Neuron (in vitro differentiated cells): ENCODE measurements at regions not wholly inside any gene's neighbourhood (a gene's known extent, or its start where the extent isn't known, plus 50 kb on each side); places are given as distances from the start of the nearest gene placed in this dataset.

Experiments
- H2AFZ ChIP-seq: one replicate; pipeline ENCODE4 v1.6.1; 2013; ENCODE audit warnings: low read depth, mild to moderate bottlenecking, inconsistent platforms, low read length, moderate library complexity
- H3K27me3 ChIP-seq: one replicate; pipeline ENCODE4 v1.6.1; 2013; ENCODE audit warnings: low read length; ENCODE audit not compliant: insufficient read depth
- H3K36me3 ChIP-seq: one replicate; pipeline ENCODE4 v1.6.1; 2013; ENCODE audit warnings: low read length; ENCODE audit not compliant: insufficient read depth
- H3K4me1 ChIP-seq: one replicate; pipeline ENCODE4 v1.6.1; 2013; ENCODE audit warnings: low read length; ENCODE audit not compliant: insufficient read depth
- H3K4me3 ChIP-seq: 2 replicates; pipeline ENCODE4 v1.5.1; 2013; ENCODE audit warnings: mild to moderate bottlenecking, low read length, moderate library complexity
- H3K9me3 ChIP-seq: one replicate; pipeline ENCODE4 v1.6.1; 2013; ENCODE audit warnings: low read length

DNA sequence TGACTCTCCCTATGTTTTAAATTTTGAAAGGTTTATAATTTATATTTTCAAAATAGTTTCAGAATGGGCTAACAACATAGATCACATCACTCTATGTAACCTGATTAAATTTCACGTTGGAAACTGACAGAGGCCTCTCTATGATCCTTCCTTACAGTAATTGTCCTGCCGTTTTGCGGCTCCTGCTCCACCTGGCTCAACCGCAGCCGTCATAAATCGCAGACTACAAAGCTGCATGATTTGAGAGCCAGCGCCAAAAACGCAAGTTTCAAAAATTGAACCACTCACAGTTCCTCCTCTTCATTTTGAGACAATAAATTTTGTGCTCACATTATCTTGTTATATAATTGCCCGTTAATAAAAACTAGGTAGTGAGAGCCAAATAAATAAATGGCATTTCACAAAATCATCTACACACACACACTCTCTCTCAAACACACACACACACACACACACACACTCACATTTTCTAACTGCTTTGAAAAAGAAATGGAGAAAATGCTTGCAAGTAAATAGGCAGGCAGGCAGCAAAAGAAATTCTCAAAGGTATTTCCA lies 263.1 kb upstream of the PSMD7 start:
- no peaks in the 10 kb centered on the region for H3K36me3 ChIP-seq
- no peaks in the 10 kb centered on the region for H3K9me3 ChIP-seq
- no peak overlapping the region for H3K4me3 ChIP-seq
- H3K4me1 ChIP-seq, result peaks cover 60% of the 10 kb centered on the region
- no peak overlapping the region for H2AFZ ChIP-seq
- H3K27me3 ChIP-seq, result no peaks in the 10 kb centered on the region

DNA sequence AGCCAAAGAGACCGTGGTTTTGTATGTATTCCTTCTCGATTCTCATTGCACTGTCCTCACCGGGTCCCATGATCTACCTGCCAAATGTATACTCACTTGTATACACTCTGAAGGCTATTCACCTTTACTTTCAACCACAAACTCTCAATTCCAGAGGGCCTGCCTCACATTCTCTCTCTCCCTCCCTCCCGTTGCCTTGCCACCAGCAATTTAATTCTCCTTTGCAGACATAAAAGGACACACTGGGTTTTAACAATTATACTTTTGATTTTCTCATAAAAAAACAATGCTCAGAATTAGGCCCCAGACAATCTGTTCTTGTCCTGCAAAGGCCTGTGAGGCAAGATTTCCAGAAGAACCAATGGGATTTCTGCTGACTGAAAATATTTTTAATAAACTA lies 265.1 kb upstream of the PSMD7 start:
- no peaks in the 10 kb centered on the region for H3K36me3 ChIP-seq
- H3K9me3 ChIP-seq, result no peaks in the 10 kb centered on the region
- H3K4me1 ChIP-seq, result peaks cover 59% of the 10 kb centered on the region
- H2AFZ ChIP-seq, result no peak overlapping the region
- no peaks in the 10 kb centered on the region for H3K27me3 ChIP-seq
- no peak overlapping the region for H3K4me3 ChIP-seq

DNA sequence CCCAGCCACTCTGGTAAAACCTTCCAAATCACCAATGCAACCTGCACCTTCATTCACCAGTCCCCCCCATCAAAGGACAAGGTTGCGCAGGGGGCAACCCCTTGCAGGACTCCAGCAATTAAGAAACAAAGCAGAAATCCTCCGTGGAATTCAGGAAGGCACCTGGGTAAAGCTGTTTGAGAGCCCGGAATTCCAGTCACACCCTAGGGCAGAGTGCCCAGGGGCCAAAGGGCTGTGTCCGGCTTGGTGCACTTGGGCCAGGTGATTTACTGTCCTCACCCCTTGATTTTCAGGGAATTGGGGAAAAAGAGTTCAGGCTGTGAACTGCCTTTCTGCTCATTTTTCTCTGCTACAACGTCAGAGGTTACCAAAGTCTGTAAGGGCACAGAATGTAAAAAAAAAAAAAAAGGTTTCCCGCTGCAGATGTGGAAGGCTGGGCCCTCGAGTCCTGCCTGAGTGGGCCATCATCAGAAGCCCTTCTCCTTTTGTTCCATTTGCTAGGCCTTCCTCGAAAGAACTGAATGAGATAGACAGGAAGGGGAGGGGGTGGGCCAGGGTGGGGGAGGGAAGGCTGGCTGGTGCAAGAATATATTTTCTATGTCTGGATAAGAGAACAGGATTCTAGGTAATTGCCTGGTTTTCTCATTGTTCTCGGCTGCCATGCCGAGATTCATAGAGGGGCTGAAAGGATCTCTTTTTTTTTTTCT lies 266.5 kb upstream of the PSMD7 start:
- no peak overlapping the region for H2AFZ ChIP-seq
- no peaks in the 10 kb centered on the region for H3K9me3 ChIP-seq
- no peak overlapping the region for H3K4me3 ChIP-seq
- no peaks in the 10 kb centered on the region for H3K27me3 ChIP-seq
- no peaks in the 10 kb centered on the region for H3K36me3 ChIP-seq
- H3K4me1 ChIP-seq, result peaks cover 59% of the 10 kb centered on the region

DNA sequence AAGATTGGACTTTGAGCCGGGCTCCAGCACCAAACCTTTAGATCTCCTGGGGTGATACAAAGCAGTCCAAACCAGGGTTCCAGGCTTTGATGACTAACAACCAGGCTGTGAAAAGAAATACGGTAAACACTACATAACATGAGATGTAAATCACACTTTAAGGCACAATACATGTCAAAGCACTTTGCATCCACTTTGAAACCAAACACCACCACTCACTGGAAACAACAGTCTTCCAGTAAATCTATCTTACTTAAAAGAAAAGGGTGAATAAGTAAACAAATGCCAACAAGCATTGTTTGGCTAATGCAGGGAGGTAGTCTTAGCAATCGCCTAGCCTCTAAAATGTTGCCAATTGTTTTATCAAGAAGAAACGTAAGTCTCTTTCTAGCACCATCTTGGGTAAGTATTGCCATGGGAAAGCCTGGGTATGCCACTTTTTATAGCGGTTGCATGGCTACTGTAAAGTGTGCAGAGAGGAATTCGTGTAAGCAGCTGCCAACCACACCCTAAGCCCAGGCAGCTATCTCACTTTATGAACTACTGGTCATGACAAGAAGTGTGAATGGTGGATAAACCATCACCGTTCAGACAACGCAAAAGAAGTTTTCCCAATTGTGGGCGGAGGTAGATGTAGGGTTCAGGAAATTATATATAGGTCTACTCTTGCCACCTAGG lies 267.4 kb upstream of the PSMD7 start:
- Histone ChIP-seq H3K36me3 (no peaks in the 10 kb centered on the region), H3K4me3 (no peak overlapping the region), H3K9me3 (no peaks in the 10 kb centered on the region), H3K27me3 (no peaks in the 10 kb centered on the region), H3K4me1 (peaks cover 51% of the 10 kb centered on the region), H2AFZ (no peak overlapping the region)

DNA sequence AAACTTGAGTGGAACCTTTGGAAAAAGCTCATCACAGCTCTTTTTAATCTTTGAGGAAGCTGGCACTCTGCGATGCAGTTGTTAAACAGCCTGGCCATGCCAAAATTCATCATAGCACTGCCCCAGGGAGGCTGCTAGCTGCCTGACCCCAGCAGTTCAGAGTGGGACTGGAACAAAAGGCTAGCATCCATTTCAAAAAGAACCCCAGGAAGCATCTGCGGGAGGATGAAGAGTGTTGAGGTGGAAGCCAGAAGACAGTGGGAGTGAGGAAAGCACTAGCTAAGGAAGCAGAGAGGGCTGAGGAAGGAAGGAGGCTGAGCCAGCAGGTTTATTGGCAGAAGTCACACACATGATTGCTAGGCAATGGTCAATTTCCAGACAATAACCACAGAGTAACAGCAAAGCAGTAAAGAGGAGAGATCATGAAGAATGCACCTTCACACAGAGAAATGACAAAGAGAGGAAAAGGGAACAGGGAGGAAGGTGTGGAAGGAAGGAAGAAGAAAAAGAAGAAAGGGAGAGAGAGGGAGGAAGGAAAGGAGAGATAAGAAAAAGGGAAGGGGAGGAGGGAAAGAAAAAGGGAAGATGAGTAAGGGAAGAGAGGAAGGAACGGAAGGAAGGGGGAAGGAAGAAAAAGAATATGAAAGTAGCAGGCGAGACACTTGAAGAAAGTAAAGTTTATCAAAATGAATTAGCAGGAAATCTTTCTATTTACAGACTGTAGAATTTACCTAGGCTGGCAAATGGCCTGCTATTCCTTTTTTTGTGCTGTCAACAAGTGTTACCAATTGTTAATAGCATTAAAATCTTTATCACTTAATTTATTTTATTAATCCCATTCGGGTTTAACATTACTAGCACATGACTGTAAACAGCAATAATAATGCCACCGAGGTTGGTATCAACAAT lies 270.0 kb upstream of the PSMD7 start:
- no peaks in the 10 kb centered on the region for H3K9me3 ChIP-seq
- H3K4me1 ChIP-seq, result peaks cover 31% of the 10 kb centered on the region
- H3K4me3 ChIP-seq, result no peak overlapping the region
- H3K36me3 ChIP-seq, result no peaks in the 10 kb centered on the region
- peak overlapping the region; percentile 7 for H2AFZ ChIP-seq
- no peaks in the 10 kb centered on the region for H3K27me3 ChIP-seq

DNA sequence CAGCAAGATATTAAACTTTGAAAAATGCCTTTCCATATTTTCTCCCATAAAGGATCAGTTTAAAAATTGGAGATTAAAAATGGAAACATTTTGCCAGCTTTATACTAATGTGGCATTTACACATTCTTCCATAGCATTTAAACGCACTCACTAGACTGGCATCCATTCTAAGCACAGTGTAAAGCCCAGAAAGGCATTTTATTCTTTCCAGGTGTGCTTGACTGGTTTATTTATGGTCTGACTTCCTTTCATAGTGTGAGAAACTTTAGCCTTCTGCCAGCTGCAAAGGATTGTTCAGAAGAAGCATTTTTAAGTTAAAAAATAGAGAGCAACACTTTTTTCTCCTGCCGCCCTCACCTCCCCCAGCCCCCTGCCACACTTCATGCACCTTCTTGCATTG lies 271.7 kb upstream of the PSMD7 start:
- H3K9me3 ChIP-seq, result no peaks in the 10 kb centered on the region
- no peak overlapping the region for H3K4me3 ChIP-seq
- peaks cover 27% of the 10 kb centered on the region for H3K4me1 ChIP-seq
- H3K27me3 ChIP-seq, result no peaks in the 10 kb centered on the region
- no peak overlapping the region for H2AFZ ChIP-seq
- no peaks in the 10 kb centered on the region for H3K36me3 ChIP-seq

DNA sequence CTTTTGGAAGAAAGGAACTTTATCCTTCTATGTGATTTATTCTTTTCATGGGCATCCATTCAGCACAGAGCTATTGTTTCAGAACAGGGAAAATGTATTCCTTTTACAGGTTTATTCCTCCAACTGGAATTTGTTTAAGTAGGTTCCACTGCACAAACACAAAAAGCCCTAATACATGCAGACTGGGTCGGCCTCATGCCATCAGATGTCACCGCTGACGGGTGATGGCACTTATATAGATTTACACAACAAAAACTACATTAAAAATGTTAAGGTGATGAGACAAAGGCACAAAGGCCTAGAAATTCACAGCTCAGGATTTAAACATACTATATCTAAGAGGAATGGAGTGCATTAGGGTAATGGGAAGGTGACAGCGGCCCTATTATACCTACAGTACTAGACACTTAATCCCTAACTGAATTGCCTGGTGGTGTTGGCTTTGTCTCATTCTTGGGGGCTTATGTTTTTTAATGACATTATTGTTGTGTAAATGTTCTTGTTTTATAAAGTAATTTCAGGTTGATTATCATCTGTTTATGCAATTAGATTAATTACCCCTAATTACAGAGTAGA lies 276.4 kb upstream of the PSMD7 start:
- Histone ChIP-seq H3K36me3 (no peaks in the 10 kb centered on the region), H3K9me3 (no peaks in the 10 kb centered on the region), H3K27me3 (no peaks in the 10 kb centered on the region), H3K4me3 (no peak overlapping the region), H2AFZ (no peak overlapping the region), H3K4me1 (peaks cover 20% of the 10 kb centered on the region)

DNA sequence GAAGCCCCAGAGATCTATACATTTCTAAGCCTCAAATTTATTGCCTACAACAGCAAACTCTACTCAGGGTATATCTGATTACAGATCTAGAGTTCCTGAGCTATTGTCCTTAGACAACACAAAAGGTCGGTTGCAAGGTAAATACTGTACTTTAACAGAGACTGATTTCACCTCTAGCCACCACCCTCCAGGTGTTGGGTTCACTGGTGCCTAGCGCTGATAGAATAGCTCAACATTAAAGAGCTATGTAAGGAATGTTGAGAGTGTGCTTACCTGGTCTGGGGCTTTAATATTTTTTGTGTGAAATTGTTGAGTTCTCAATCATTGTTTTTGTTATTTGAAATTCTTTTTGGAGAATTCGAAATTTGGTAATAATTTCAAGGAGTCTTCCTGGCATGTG lies 277.0 kb upstream of the PSMD7 start:
- H3K36me3 ChIP-seq, result no peaks in the 10 kb centered on the region
- H3K9me3 ChIP-seq, result no peaks in the 10 kb centered on the region
- peaks cover 20% of the 10 kb centered on the region for H3K4me1 ChIP-seq
- no peaks in the 10 kb centered on the region for H3K27me3 ChIP-seq
- H2AFZ ChIP-seq, result no peak overlapping the region
- H3K4me3 ChIP-seq, result no peak overlapping the region

DNA sequence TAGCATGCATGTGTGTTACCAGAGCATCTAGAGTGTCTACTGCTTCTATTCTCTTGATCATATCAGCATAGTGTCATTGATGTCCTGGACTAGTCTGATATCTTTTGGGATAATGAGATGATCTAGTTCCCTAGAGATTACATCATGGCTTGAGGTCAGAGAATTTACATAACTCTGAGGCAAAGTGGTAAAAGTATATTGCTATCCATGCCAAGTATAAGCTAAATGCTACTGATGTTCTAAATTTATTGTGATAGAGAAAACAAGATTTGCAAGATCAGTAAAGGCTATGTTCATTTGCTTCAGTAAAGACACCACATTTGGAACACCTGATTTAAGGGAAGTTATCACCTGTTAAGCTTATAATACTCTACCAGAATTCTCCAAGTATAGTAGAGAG lies 280.7 kb upstream of the PSMD7 start:
- Histone ChIP-seq H3K4me1 (peaks cover 18% of the 10 kb centered on the region), H3K36me3 (no peaks in the 10 kb centered on the region), H2AFZ (no peak overlapping the region), H3K4me3 (no peak overlapping the region), H3K9me3 (no peaks in the 10 kb centered on the region), H3K27me3 (no peaks in the 10 kb centered on the region)

DNA sequence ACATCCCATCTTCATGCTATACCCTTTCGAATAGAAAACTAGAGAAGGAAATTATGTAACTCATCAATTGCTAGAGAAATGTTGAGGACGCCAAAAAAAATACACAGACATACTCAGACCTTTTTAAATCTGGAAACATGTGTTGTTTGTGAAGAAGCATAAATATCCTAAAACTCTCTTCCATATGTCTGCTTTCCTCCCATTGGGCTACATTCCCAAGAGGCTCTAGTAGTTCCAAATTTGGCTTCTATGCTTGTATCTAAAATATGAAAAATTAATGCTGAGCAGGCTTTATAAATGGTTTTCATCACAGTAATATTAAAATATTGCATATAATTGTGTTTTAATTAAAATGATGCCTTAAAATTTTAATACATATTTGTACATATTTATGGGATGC lies 297.9 kb upstream of the PSMD7 start:
- Histone ChIP-seq H3K4me3 (no peak overlapping the region), H3K9me3 (no peaks in the 10 kb centered on the region), H3K36me3 (no peaks in the 10 kb centered on the region), H3K4me1 (no peaks in the 10 kb centered on the region), H3K27me3 (no peaks in the 10 kb centered on the region), H2AFZ (no peak overlapping the region)

DNA sequence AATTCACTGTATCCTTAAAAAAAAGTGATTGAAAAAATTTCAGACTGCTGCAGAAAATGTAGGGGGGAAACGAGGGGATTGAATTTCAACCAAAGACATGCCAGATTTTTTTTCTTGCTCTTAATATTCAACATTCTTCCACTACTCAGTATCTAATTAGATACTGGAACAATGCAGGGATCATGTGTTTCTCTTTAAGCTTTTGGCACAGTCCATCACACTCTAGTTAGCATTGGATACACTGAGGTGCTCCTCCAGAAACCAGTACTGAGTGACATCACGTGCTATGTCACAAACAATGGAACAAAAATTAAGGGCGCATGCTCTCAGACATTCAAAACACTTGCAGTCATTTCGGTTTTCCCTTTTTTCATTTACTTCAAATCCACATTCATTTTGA lies 298.6 kb upstream of the PSMD7 start:
- Histone ChIP-seq H2AFZ (no peak overlapping the region), H3K4me1 (no peaks in the 10 kb centered on the region), H3K4me3 (no peak overlapping the region), H3K27me3 (no peaks in the 10 kb centered on the region), H3K36me3 (no peaks in the 10 kb centered on the region), H3K9me3 (no peaks in the 10 kb centered on the region)

DNA sequence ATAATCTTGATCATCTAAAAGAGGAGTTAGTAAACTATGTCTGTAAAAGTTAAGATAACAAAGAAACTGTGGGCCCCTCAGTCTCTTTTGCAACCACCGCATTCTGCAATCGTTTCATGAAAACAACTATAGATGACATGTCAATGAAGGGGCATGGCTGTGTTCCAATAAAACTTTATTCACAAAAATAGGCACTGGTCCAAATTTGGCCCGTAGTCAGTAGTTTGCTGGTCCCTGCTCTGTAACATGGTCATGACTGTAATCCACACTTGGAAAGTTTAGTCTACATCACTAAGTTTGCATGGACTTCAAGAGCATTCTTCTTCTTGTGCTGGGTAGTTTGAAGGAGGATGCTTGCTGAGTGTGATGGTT lies 299.3 kb upstream of the PSMD7 start:
- Histone ChIP-seq H3K4me3 (no peak overlapping the region), H3K36me3 (no peaks in the 10 kb centered on the region), H2AFZ (no peak overlapping the region), H3K4me1 (no peaks in the 10 kb centered on the region), H3K27me3 (no peaks in the 10 kb centered on the region), H3K9me3 (no peaks in the 10 kb centered on the region)
